Nephron progenitor cell (in vitro differentiated cells): ENCODE measurements at regions not wholly inside any gene's neighbourhood (a gene's known extent, or its start where the extent isn't known, plus 50 kb on each side); places are given as distances from the start of the nearest gene placed in this dataset.

Experiments used
- DNase-seq: peaks from one replicate; pipeline ENCODE4 v3.0.0; 2021
- H3K27ac Mint-ChIP-seq: 2 replicates; pipeline ENCODE4 v1.8.0; 2021; ENCODE audit warnings: mild to moderate bottlenecking, moderate library complexity, mixed read lengths
- H3K27me3 Mint-ChIP-seq: 2 replicates; pipeline ENCODE4 v1.8.0; 2021; ENCODE audit warnings: mild to moderate bottlenecking, low read depth, mixed read lengths; ENCODE audit not compliant: poor library complexity
- H3K36me3 Mint-ChIP-seq: 2 replicates; pipeline ENCODE4 v1.8.0; 2021; ENCODE audit warnings: low read depth, mixed read lengths
- H3K4me1 Mint-ChIP-seq: 2 replicates; pipeline ENCODE4 v1.8.0; 2021; ENCODE audit warnings: mixed read lengths
- H3K4me3 Mint-ChIP-seq: 2 replicates; pipeline ENCODE4 v1.8.0; 2021; ENCODE audit warnings: mild to moderate bottlenecking, moderate library complexity, mixed read lengths
- H3K9me3 Mint-ChIP-seq: 2 replicates; pipeline ENCODE4 v1.8.0; 2021; ENCODE audit warnings: mild to moderate bottlenecking, moderate library complexity, mixed read lengths
- CTCF ChIP-seq: fragments of 200-600 bp; sonication (generic); IDR thresholded peaks from 2 replicates; pipeline ENCODE4 v1.5.0; 2021; ENCODE audit warnings: antibody characterized with exemption

GRCh38 chr4:8726344-8726851 is 133.8 kb downstream of the CPZ start:
- H3K27me3 Mint-ChIP-seq = peaks cover 9% of the 10 kb centered on the region
- H3K27ac Mint-ChIP-seq = no peak overlapping the region
- peaks cover under 1% of the 10 kb centered on the region for H3K9me3 Mint-ChIP-seq
- no peak overlapping the region for H3K4me3 Mint-ChIP-seq
- no peak for TF ChIP-seq CTCF
- no peaks in the 10 kb centered on the region for H3K36me3 Mint-ChIP-seq
- no peak for DNase-seq
- peaks cover 42% of the 10 kb centered on the region for H3K4me1 Mint-ChIP-seq

- H3K9me3 Mint-ChIP-seq = no peaks in the 10 kb centered on the region
- DNase-seq = no peak
- peaks cover 9% of the 10 kb centered on the region for H3K27me3 Mint-ChIP-seq
These were observed 133.3 kb downstream of the CPZ start for GRCh38 chr4:8725845-8726244.

GRCh38 chr4:8725071-8725841 is 132.7 kb downstream of the CPZ start:
- Mint-ChIP-seq H3K27ac (no peak overlapping the region), H3K36me3 (no peaks in the 10 kb centered on the region), H3K4me1 (peaks cover 42% of the 10 kb centered on the region), H3K9me3 (no peaks in the 10 kb centered on the region), H3K4me3 (no peak overlapping the region), H3K27me3 (peaks cover 9% of the 10 kb centered on the region)
- TF ChIP-seq CTCF = no peak
- DNase-seq = no peak

More at GRCh38 chr4:8725845-8726244, 133.3 kb downstream of the CPZ start:
- no peaks in the 10 kb centered on the region for H3K36me3 Mint-ChIP-seq
- no peak for TF ChIP-seq CTCF
- H3K4me3 Mint-ChIP-seq = no peak overlapping the region
- H3K27ac Mint-ChIP-seq = no peak overlapping the region
- H3K4me1 Mint-ChIP-seq = peaks cover 42% of the 10 kb centered on the region

GRCh38 chr4:8724436-8725070 is 132.0 kb downstream of the CPZ start:
- no peak for TF ChIP-seq CTCF
- no peaks in the 10 kb centered on the region for H3K36me3 Mint-ChIP-seq
- H3K4me1 Mint-ChIP-seq = peaks cover 42% of the 10 kb centered on the region
- H3K27me3 Mint-ChIP-seq = peaks cover 9% of the 10 kb centered on the region
- H3K27ac Mint-ChIP-seq = no peak overlapping the region
- DNase-seq = no peak
- H3K4me3 Mint-ChIP-seq = no peak overlapping the region
- peaks cover 4% of the 10 kb centered on the region for H3K9me3 Mint-ChIP-seq

GRCh38 chr4:8723222-8723980 is 130.8 kb downstream of the CPZ start:
- TF ChIP-seq CTCF = no peak
- no peaks in the 10 kb centered on the region for H3K36me3 Mint-ChIP-seq
- DNase-seq = no peak

More at GRCh38 chr4:8723222-8723980, 130.8 kb downstream of the CPZ start:
- peaks cover 10% of the 10 kb centered on the region for H3K9me3 Mint-ChIP-seq
- no peak overlapping the region for H3K27ac Mint-ChIP-seq
- H3K4me3 Mint-ChIP-seq = no peak overlapping the region
- H3K27me3 Mint-ChIP-seq = peaks cover 19% of the 10 kb centered on the region
- H3K4me1 Mint-ChIP-seq = peaks cover 33% of the 10 kb centered on the region
